T-helper 9 cell (primary cell): ENCODE measurements at regions not wholly inside any gene's neighbourhood (a gene's known extent, or its start where the extent isn't known, plus 50 kb on each side); places are given as distances from the start of the nearest gene placed in this dataset.
"Not testable (repeated sequence)": the region's sequence is repeated elsewhere in the genome, so short reads cannot be mapped to it uniquely, and the experiment has no call there.

Experiments
- DNase-seq: peaks from one replicate; pipeline ENCODE4 v3.0.0-alpha.2; 2020

- no peak for DNase-seq
Observed at GRCh38 chr22:44628835-44629234, 73.2 kb upstream of the PRR5 start.

- DNase-seq, result no peak
Observed at GRCh38 chr22:44628273-44628672, 73.7 kb upstream of the PRR5 start.

- DNase-seq, result no peak
Observed at GRCh38 chr22:44627521-44628139, 74.4 kb upstream of the PRR5 start.

GRCh38 chr22:44625981-44626687 lies 75.9 kb upstream of the PRR5 start:
- DNase-seq, result peak; percentile 72

- DNase-seq, result no peak
Observed at GRCh38 chr22:44625421-44625760, 76.6 kb upstream of the PRR5 start.

GRCh38 chr22:44624689-44625420 lies 77.1 kb upstream of the PRR5 start:
- DNase-seq, result no peak

- DNase-seq, result no peak
Observed at GRCh38 chr22:44623771-44624510, 78.1 kb upstream of the PRR5 start.

GRCh38 chr22:44622679-44623078 lies 79.3 kb upstream of the PRR5 start:
- DNase-seq, result no peak

GRCh38 chr22:44622147-44622427 lies 79.9 kb upstream of the PRR5 start:
- DNase-seq, result peak; percentile 39

GRCh38 chr22:44621401-44622146 lies 80.4 kb upstream of the PRR5 start:
- no peak for DNase-seq

GRCh38 chr22:44620841-44621257 lies 81.2 kb upstream of the PRR5 start:
- no peak for DNase-seq

- peak; percentile 82 for DNase-seq
Observed at GRCh38 chr22:44620129-44620840, 81.7 kb upstream of the PRR5 start.

- not testable (repeated sequence) for DNase-seq
Observed at GRCh38 chr22:44619560-44620128, 82.4 kb upstream of the PRR5 start.

- not testable (repeated sequence) for DNase-seq
Observed at GRCh38 chr22:44618910-44619309, 83.1 kb upstream of the PRR5 start.

GRCh38 chr22:44618400-44618799 lies 83.6 kb upstream of the PRR5 start:
- no peak for DNase-seq

GRCh38 chr22:44617828-44618227 lies 84.2 kb upstream of the PRR5 start:
- DNase-seq, result no peak

GRCh38 chr22:44616882-44617655 lies 84.9 kb upstream of the PRR5 start:
- no peak for DNase-seq

GRCh38 chr22:44616461-44616860 lies 85.5 kb upstream of the PRR5 start:
- DNase-seq, result no peak

- no peak for DNase-seq
Observed at GRCh38 chr22:44615602-44616180, 86.3 kb upstream of the PRR5 start.

- no peak for DNase-seq
Observed at GRCh38 chr22:44615146-44615545, 86.9 kb upstream of the PRR5 start.

- DNase-seq, result no peak
Observed at GRCh38 chr22:44613196-44613595, 88.8 kb upstream of the PRR5 start.
